NCI-H1694 treated with DMSO at 0.1 percent for 48 hours (cell line): ENCODE measurements at regions not wholly inside any gene's neighbourhood (a gene's known extent, or its start where the extent isn't known, plus 50 kb on each side); places are given as distances from the start of the nearest gene placed in this dataset.
"Not testable (repeated sequence)": the region's sequence is repeated elsewhere in the genome, so short reads cannot be mapped to it uniquely, and the experiment has no call there.

ENCODE experiments used
- DNase-seq: peaks from one replicate; lab custom pipeline; 2025; lab: John Stamatoyannopoulos, UW

- DNase-seq: no peak
These were observed 216.5 kb upstream of the SEMA3C start for GRCh38 chr7:81135324-81135723.

DNA sequence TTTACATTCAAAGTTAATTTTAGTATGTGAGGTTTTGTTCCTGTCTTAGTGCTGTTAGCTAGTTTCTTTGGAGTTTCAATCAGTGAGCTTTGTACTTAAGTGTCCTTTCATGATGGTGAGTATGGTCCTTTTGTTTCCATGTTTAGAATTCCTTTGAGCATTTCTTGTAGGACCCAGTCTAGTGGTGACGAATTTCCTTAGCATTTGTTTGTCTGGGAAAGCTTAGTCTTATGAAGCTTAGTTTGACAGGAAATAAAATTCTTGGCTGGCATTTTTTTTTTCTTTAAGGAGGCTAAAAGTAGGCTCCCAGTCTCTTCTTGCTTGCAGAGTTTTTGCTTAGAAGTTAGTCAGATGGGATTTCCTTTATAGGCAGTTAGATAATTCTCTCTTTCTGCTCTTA lies 209.2 kb upstream of the SEMA3C start:
- no peak for DNase-seq

GRCh38 chr7:81120803-81121202 lies 202.0 kb upstream of the SEMA3C start:
- no peak for DNase-seq

- no peak for DNase-seq
These were observed 201.3 kb upstream of the SEMA3C start for GRCh38 chr7:81120111-81120510.

GRCh38 chr7:81114633-81115032 lies 195.8 kb upstream of the SEMA3C start:
- DNase-seq: no peak

GRCh38 chr7:81112731-81113130 lies 193.9 kb upstream of the SEMA3C start:
- no peak for DNase-seq

GRCh38 chr7:81111781-81112540 lies 193.1 kb upstream of the SEMA3C start:
- DNase-seq: no peak

GRCh38 chr7:81111358-81111757 lies 192.5 kb upstream of the SEMA3C start:
- no peak for DNase-seq

GRCh38 chr7:81110673-81111072 lies 191.8 kb upstream of the SEMA3C start:
- no peak for DNase-seq

DNA sequence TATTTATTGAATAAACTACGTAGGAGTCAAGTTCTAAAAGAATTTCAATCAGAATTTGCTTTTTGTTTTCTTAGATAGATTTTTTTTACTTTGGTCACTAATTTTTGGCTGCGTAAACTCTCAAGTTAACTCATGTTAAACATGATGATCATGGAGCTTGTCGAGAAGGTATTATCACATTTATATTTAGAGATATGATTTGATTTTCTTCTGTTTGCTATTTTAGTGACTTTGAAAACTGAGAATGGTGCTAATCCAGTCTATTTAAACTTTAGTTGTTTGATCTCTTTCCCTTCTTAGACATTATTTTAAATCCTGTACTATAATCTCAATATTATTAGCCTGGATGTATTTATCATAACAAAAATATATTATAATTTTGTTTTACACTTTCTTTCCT lies 179.4 kb upstream of the SEMA3C start:
- DNase-seq: no peak

GRCh38 chr7:81094952-81095351 lies 176.1 kb upstream of the SEMA3C start:
- no peak for DNase-seq

GRCh38 chr7:81081616-81082015 lies 162.8 kb upstream of the SEMA3C start:
- no peak for DNase-seq

DNA sequence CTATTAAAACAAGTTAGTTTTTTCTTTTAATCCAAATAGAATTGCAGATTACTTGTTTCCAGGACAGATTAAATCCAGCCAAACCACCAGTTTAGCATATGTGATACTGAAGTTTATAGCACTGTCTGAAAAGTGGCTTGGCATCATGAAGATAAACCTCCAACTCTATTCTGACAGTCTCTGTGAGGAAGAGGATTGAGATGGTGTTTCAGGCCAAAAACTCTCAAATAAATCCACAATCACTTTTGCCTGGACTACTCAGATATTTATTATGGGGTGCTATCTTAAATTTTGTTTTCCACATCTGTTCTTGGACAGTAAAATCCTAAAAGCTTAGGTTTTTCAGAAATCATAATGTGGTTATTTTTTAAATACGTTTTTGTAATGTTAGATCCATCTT lies 161.7 kb upstream of the SEMA3C start:
- DNase-seq: no peak

- DNase-seq: no peak
These were observed 160.9 kb upstream of the SEMA3C start for GRCh38 chr7:81079746-81080145.

DNA sequence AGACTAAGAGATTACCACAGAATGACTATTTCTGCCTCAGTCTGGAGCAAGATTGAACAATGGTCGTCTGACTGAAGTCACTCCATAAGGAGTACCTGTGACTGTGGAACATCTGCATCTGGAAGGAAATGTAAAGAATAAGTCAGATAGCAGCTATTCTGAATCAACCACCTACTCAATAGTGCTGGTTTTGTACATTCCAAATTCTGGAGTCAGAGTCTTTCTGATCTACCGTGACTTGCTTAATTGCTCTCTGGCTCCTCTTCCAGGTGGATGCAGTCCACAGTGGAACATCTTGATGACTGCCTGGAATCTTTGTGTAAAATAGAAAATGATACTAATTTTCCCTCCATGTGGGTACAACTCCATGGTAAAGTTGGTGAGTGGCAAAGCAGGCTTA lies 156.3 kb upstream of the SEMA3C start:
- DNase-seq: no peak

GRCh38 chr7:81074406-81074805 lies 155.6 kb upstream of the SEMA3C start:
- DNase-seq: no peak

DNA sequence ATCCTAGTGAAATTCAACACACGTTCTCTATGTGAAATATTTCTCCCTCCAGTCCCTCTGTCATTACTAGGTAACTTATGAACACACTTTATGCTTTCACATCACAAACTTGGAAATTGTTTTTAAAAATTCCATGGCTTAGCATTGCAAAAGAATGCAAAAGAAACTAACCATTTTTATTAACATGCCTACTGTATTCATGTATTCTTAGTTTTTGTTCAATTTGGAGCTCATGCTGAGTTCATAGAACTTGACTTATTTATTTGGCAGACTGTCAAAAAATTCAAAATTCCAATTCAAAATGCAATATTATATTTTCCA lies 155.0 kb upstream of the SEMA3C start:
- no peak for DNase-seq

DNA sequence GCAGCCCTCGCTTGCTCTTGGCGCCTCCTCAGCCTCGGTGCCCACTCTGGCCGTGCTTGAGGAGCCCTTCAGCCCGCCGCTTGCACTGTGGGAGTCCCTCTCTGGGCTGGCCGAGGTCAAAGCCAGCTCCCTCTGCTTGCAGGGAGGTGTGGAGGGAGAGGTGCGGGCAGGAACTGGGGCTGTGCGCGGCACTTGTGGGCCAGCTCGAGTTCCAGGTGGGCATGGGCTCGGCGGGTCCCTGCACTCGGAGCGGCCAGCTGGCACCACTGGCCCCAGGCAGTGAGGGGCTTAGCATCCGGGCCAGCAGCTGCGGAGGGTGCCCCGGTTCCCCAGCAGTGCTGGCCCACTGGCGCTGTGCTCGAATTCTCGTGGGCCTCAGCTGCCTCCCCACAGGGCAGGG lies 152.1 kb upstream of the SEMA3C start:
- DNase-seq: no peak

- no peak for DNase-seq
These were observed 147.9 kb upstream of the SEMA3C start for GRCh38 chr7:81066797-81067196.

DNA sequence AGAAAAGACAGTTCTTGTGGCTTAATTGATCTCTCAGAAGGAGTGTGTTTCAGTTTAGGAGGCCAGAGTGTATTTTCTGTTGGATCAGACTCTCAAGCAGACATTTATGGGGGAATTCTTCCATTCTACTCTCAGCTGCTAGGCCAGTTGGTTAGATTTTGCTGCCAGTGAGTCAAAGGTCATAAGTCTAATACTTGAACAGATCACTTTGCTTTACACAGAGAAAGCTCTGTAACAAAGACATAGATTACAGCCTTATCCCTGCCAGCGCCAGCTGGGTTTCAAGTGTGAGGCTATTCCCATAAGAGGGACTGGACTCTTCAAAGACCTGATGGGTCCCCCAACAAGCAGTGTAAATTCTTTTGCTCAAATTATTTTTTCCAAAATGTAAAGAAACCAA lies 145.6 kb upstream of the SEMA3C start:
- no peak for DNase-seq

DNA sequence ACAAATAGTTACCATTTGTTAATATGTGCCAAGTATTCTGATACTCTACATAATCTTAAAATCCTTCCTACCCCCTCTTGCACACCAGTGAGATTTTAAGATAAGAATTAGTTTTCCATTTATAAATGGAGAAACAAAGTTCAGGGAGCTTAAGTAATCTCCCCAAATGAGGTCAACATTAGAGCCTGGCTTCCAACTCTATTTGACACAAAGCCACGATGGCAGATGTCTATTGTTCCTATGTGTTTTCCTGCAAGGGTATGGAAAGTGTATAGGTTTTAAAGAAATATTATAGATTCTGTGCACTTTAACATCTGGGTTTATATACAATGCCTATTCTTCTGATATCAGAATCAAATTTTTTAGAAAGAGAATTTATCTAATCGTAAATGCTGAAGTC lies 143.9 kb upstream of the SEMA3C start:
- peak; percentile 31 for DNase-seq

GRCh38 chr7:81057469-81057868 lies 138.6 kb upstream of the SEMA3C start:
- DNase-seq: not testable (repeated sequence)

- no peak for DNase-seq
These were observed 134.8 kb upstream of the SEMA3C start for GRCh38 chr7:81053623-81054022.

DNA sequence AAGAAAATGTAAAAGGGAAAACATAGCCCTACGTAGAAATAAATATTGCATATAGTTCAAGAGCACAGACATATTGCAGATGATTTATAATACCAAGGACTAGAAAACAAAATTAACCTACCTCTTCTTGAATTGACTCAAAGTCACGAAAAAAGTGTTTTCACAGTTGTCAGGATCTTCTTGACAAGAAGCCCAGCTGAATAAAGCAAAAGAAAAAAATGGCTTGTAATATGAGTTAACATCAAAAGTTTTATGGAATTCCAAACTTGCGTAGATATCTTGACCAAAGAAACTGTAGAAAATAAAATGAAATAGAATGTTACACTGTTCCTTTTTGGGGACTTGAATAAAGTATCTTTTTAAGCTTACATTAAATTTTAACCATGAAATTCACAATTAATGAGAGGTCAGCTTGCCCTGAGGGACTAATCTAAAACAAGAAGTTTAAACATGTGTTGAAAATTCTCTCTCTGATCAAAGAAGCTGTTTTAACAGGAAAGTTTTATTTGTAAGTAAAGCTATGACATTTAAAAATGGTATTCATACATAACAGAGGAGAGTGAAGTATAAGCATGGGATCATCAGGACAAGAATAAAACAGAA lies 133.1 kb upstream of the SEMA3C start:
- DNase-seq: no peak
